ENCODE measurements at regions not wholly inside any gene's neighbourhood (a gene's known extent, or its start where the extent isn't known, plus 50 kb on each side); places are given as distances from the start of the nearest gene placed in this dataset.

DNA sequence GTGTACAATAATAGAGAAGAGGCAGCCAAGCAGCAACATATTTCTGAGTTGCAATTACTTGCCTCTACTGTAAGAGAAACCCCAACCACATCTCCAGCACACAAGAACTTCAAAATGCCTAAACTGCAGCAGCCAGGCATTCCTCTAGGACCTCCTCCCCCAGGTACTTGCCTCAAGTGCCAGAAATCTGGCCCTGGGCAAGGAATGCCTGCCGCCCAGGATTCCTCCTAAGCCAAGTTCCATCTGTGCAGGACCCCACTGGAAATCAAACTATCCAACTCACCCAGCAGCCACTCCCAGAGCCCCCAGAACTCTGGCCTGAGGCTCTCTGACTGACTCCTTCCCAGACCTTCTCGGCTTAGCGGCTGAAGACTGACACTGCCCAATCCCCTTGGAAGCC lies 336.8 kb upstream of the RGMB start:
- H4K8ac ChIP-seq (ENCODE audit: low read depth in 2 of 2, low read length in 2 of 2) = no peak overlapping the region
- DNase-seq (no peak), ATAC-seq (ENCODE audit: low read depth) (no peak)
- H3K56ac ChIP-seq (ENCODE audit: extremely low read depth, insufficient read depth, low read length) = no peak overlapping the region
- no peak overlapping the region for H3K27ac ChIP-seq (ENCODE audit: insufficient read depth, low read length)
- no peak overlapping the region for H2BK15ac ChIP-seq (ENCODE audit: low read depth, low read length)
- intact Hi-C loops (cut with micrococcal nuclease) = no loop called here
- no peaks in the 10 kb centered on the region for H3K27me3 ChIP-seq (ENCODE audit: control insufficient read depth, insufficient read depth, low read length)
- no peak overlapping the region for H4K91ac ChIP-seq (ENCODE audit: insufficient read depth, low read depth, low read length)
- H2AK5ac ChIP-seq (ENCODE audit: low read depth, low read length) = no peak overlapping the region
- ChIA-PET POLR2A (ENCODE audit: unreplicated experiment) (no interaction called here), CTCF (no interaction called here)
- H3K79me1 ChIP-seq (ENCODE audit: low read depth in 1 of 2, low read length in 2 of 2) = no peaks in the 10 kb centered on the region
- H3K4ac ChIP-seq (ENCODE audit: low read depth, low read length) = no peak overlapping the region
- BruUV-seq (replicated peaks) = no TSS peak
- no peaks in the 10 kb centered on the region for H4K20me1 ChIP-seq (ENCODE audit: insufficient read depth, low read length)
- H2BK5ac ChIP-seq (ENCODE audit: low read depth, low read length, poor library complexity, severe bottlenecking) = no peak overlapping the region
- H3K36me3 ChIP-seq (ENCODE audit: control insufficient read depth, insufficient read depth, low read length) = no peaks in the 10 kb centered on the region
- dilution Hi-C loops (cut with HindIII; ENCODE audit: low sequenced_read_pairs, unreplicated experiment) = no loop called here
- H3K9me1 ChIP-seq (ENCODE audit: insufficient read depth, low read length) = no peaks in the 10 kb centered on the region
- H3K14ac ChIP-seq (replicated peaks; ENCODE audit: low read depth, low read length) = no peak overlapping the region
- H3K4me2 ChIP-seq (ENCODE audit: low read depth, low read length) = no peak overlapping the region
- in situ Hi-C loops (cut with MboI; ENCODE audit: low sequenced_read_pairs) = no loop called here
- H2AK9ac ChIP-seq (replicated peaks; ENCODE audit: low read depth, low read length, poor library complexity) = no peak overlapping the region
- no peak overlapping the region for H3K23ac ChIP-seq (ENCODE audit: low read depth, low read length)
- H3K4me3 ChIP-seq (ENCODE audit: insufficient read depth, low read depth, low read length) = no peak overlapping the region
- no peak overlapping the region for H2BK120ac ChIP-seq (ENCODE audit: low read depth, low read length)
- H4K5ac ChIP-seq (ENCODE audit: low read depth, low read length) = no peak overlapping the region
- no peak overlapping the region for H3K18ac ChIP-seq (ENCODE audit: low read depth, low read length)
- no peak for TF ChIP-seq BHLHE40 (IDR thresholded peaks at IDR 0.05; ENCODE audit: low read depth, low read length)
- no peak for TF ChIP-seq RFX5 (IDR thresholded peaks at IDR 0.05; ENCODE audit: low read depth, low read length)
- TF ChIP-seq NFE2L2 (IDR thresholded peaks at IDR 0.05; ENCODE audit: low read depth, low read length) = no peak
- TF ChIP-seq SMC3 (IDR thresholded peaks at IDR 0.05; ENCODE audit: low read depth, low read length) = no peak
- TF ChIP-seq, protein P1, sequence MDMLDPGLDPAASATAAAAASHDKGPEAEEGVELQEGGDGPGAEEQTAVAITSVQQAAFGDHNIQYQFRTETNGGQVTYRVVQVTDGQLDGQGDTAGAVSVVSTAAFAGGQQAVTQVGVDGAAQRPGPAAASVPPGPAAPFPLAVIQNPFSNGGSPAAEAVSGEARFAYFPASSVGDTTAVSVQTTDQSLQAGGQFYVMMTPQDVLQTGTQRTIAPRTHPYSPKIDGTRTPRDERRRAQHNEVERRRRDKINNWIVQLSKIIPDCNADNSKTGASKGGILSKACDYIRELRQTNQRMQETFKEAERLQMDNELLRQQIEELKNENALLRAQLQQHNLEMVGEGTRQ (IDR thresholded peaks at IDR 0.05; ENCODE audit: low read depth, low read length) = no peak
- TF ChIP-seq, protein P2, sequence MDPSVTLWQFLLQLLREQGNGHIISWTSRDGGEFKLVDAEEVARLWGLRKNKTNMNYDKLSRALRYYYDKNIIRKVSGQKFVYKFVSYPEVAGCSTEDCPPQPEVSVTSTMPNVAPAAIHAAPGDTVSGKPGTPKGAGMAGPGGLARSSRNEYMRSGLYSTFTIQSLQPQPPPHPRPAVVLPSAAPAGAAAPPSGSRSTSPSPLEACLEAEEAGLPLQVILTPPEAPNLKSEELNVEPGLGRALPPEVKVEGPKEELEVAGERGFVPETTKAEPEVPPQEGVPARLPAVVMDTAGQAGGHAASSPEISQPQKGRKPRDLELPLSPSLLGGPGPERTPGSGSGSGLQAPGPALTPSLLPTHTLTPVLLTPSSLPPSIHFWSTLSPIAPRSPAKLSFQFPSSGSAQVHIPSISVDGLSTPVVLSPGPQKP (IDR thresholded peaks at IDR 0.05; ENCODE audit: borderline replicate concordance, low read depth, low read length) = no peak
- TF ChIP-seq RCOR1 (IDR thresholded peaks at IDR 0.05; ENCODE audit: insufficient replicate concordance, low read length) = no peak
- no peak for TF ChIP-seq MXI1 (IDR thresholded peaks at IDR 0.05; ENCODE audit: borderline replicate concordance, low read depth, low read length)
- TF ChIP-seq FOS (IDR thresholded peaks at IDR 0.05; ENCODE audit: low read depth, low read length) = no peak
- no peak for TF ChIP-seq POLR2A (IDR thresholded peaks at IDR 0.05; ENCODE audit: low read depth, low read length)
- TF ChIP-seq CHD1 (IDR thresholded peaks at IDR 0.05; ENCODE audit: low read depth, low read length) = no peak
- no peak for TF ChIP-seq MAZ (IDR thresholded peaks at IDR 0.05; ENCODE audit: borderline replicate concordance, low read depth, low read length)
- TF ChIP-seq RAD21 (IDR thresholded peaks at IDR 0.05; ENCODE audit: low read length) = no peak
- TF ChIP-seq, protein P3, sequence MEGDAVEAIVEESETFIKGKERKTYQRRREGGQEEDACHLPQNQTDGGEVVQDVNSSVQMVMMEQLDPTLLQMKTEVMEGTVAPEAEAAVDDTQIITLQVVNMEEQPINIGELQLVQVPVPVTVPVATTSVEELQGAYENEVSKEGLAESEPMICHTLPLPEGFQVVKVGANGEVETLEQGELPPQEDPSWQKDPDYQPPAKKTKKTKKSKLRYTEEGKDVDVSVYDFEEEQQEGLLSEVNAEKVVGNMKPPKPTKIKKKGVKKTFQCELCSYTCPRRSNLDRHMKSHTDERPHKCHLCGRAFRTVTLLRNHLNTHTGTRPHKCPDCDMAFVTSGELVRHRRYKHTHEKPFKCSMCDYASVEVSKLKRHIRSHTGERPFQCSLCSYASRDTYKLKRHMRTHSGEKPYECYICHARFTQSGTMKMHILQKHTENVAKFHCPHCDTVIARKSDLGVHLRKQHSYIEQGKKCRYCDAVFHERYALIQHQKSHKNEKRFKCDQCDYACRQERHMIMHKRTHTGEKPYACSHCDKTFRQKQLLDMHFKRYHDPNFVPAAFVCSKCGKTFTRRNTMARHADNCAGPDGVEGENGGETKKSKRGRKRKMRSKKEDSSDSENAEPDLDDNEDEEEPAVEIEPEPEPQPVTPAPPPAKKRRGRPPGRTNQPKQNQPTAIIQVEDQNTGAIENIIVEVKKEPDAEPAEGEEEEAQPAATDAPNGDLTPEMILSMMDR (conservative IDR thresholded peaks at IDR 0.05; ENCODE audit: low read depth, low read length) = no peak
- no peak for TF ChIP-seq MAFK (IDR thresholded peaks at IDR 0.05; ENCODE audit: low read depth, low read length)
- 94% methylated on average over 3 of the region's 3 CpGs; no CpG with 5 or more reads in 1 of the 2 experiments for WGBS, 2 experiments (ENCODE audit: extremely low coverage in 2 of 2, insufficient read length in 1 of 2)
- no peaks in the 10 kb centered on the region for H3K4me1 ChIP-seq (ENCODE audit: control insufficient read depth, insufficient read depth, low read length)
- no peak overlapping the region for H2AFZ ChIP-seq (replicated peaks; ENCODE audit: low read length, poor library complexity)
- H3K9me3 ChIP-seq (ENCODE audit: control insufficient read depth, insufficient read depth, low read length) = peaks cover 16% of the 10 kb centered on the region
- no peak overlapping the region for H2BK20ac ChIP-seq (ENCODE audit: low read depth, low read length)
- no peak overlapping the region for H3K9ac ChIP-seq (ENCODE audit: low read depth, low read length)
